ENCODE measurements at regions not wholly inside any gene's neighbourhood (a gene's known extent, or its start where the extent isn't known, plus 50 kb on each side); places are given as distances from the start of the nearest gene placed in this dataset.

DNA sequence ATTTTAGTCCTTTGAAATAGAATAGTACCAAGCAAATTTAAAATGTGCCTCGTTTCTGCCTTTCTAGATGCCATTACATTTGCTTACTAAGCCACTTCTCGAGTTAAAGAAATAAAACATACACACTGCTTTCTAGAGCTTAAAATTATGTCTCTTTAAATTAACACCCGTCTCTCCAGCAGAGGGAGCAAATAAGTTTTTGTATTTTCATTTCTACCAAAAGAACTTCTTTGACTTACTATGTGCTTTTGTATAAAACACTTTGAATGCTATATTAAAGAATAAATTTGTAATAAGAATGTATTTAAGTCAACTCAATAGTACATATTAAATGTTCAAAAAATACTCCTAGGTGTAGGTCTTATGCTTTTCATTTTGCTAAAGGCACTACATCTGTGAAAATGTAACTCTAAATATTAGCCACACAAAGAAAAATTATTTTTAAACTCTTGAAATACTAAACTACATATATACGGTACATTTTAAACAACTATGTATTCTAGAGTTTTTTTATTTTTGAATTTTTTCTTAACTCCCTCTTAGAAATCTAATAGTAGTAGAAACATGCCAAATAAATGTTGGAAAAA, 269.3 kb upstream of the MIR17HG start:
- H3K27me3 ChIP-seq (ENCODE audit: insufficient read depth, low read depth), result no peaks in the 10 kb centered on the region
- intact Hi-C loops (cut with micrococcal nuclease; ENCODE audit: unreplicated experiment), result loop anchor here (10.0 kb wide), 1 partner anchor 107 kb away; no protein-coding TSS in a partner anchor
- no peaks in the 10 kb centered on the region for H4K20me1 ChIP-seq (ENCODE audit: insufficient read depth)
- TF ChIP-seq, protein P1, sequence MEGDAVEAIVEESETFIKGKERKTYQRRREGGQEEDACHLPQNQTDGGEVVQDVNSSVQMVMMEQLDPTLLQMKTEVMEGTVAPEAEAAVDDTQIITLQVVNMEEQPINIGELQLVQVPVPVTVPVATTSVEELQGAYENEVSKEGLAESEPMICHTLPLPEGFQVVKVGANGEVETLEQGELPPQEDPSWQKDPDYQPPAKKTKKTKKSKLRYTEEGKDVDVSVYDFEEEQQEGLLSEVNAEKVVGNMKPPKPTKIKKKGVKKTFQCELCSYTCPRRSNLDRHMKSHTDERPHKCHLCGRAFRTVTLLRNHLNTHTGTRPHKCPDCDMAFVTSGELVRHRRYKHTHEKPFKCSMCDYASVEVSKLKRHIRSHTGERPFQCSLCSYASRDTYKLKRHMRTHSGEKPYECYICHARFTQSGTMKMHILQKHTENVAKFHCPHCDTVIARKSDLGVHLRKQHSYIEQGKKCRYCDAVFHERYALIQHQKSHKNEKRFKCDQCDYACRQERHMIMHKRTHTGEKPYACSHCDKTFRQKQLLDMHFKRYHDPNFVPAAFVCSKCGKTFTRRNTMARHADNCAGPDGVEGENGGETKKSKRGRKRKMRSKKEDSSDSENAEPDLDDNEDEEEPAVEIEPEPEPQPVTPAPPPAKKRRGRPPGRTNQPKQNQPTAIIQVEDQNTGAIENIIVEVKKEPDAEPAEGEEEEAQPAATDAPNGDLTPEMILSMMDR (conservative IDR thresholded peaks at IDR 0.05), result peak; percentile 56; the same call in 1 of the 2 replicates
- TF ChIP-seq EZH2 (IDR thresholded peaks at IDR 0.05; ENCODE audit: low read depth), result no peak
- H2AFZ ChIP-seq, result no peak overlapping the region
- H3K27ac ChIP-seq, result no peak overlapping the region
- no peak for DNase-seq
- H3K4me1 ChIP-seq (replicated peaks; ENCODE audit: insufficient read depth), result no peaks in the 10 kb centered on the region
- H3K4me2 ChIP-seq, result no peak overlapping the region
- H3K9me3 ChIP-seq (ENCODE audit: insufficient read depth, low read depth), result no peaks in the 10 kb centered on the region
- no peak overlapping the region for H3K4me3 ChIP-seq
- ChIA-PET CTCF (interaction anchor here (1.2 kb wide), 1 partner anchor 107 kb away, joined by 10 read pairs; no protein-coding TSS in a partner anchor), POLR2A (ENCODE audit: unreplicated experiment) (no interaction called here)
- H3K79me2 ChIP-seq (ENCODE audit: low read depth), result no peaks in the 10 kb centered on the region
- no peaks in the 10 kb centered on the region for H3F3A ChIP-seq (ENCODE audit: insufficient read depth, low read depth)
- H3K9me2 ChIP-seq (ENCODE audit: insufficient read depth), result no peaks in the 10 kb centered on the region
- no TSS peak for BruUV-seq (replicated peaks)
- no peaks in the 10 kb centered on the region for H3K36me3 ChIP-seq (ENCODE audit: low read depth)

DNA sequence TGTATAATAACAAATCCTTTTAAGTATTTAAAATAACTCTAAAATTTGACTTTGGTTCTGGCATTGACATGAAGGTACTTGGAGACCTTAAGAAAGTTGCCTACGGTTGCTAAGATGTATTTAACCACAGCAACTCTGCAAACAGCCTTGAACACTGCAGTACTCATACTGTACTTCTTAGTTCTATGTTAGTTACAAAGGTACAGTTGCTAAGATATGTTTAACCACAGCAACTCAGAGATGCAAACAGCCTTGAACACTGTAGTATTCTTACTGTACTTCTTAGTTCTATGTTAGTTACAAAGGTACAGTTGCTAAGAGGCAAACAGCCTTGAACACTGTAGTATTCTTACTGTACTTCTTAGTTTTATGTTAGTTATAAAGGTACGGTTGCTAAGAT, 268.3 kb upstream of the MIR17HG start:
- Histone ChIP-seq H3K9me2 (ENCODE audit: insufficient read depth) (no peaks in the 10 kb centered on the region), H3F3A (ENCODE audit: insufficient read depth, low read depth) (no peaks in the 10 kb centered on the region)

DNA sequence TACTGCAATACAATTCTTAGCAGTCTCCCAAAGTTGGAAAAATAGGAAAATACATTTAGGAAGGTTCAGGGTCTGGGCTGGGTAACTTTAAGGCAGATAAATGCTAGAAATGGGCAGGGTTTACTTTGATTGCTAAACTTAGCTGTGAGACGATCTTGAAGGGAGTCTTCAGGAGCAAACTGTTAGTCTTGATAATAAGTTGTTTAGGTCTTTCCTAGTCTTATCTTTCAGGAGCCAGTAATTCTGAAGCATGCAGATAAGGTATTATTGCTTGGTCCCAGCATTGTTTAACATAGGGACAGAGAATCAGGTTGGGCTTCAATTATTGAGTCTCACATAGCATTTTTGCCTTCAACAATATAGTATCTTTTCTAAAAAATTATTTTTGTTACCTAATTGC, 262.4 kb upstream of the MIR17HG start:
- no peak overlapping the region for H3K27ac ChIP-seq
- intact Hi-C loops (cut with micrococcal nuclease; ENCODE audit: unreplicated experiment), result no loop called here
- CTCF ChIA-PET, result no interaction called here
- H3K36me3 ChIP-seq (ENCODE audit: low read depth), result no peaks in the 10 kb centered on the region
- POLR2A ChIA-PET (ENCODE audit: unreplicated experiment), result no interaction called here
- no peak overlapping the region for H3K4me2 ChIP-seq
- H3K4me3 ChIP-seq, result no peak overlapping the region
- H3K9me3 ChIP-seq (ENCODE audit: insufficient read depth, low read depth), result no peaks in the 10 kb centered on the region
- no peaks in the 10 kb centered on the region for H3K79me2 ChIP-seq (ENCODE audit: low read depth)
- no peak overlapping the region for H2AFZ ChIP-seq
- H4K20me1 ChIP-seq (ENCODE audit: insufficient read depth), result no peaks in the 10 kb centered on the region
- no TSS peak for BruUV-seq (replicated peaks)
- H3K27me3 ChIP-seq (ENCODE audit: insufficient read depth, low read depth), result no peaks in the 10 kb centered on the region
- no peaks in the 10 kb centered on the region for H3K4me1 ChIP-seq (replicated peaks; ENCODE audit: insufficient read depth)
- H3F3A ChIP-seq (ENCODE audit: insufficient read depth, low read depth), result no peaks in the 10 kb centered on the region
- no peaks in the 10 kb centered on the region for H3K9me2 ChIP-seq (ENCODE audit: insufficient read depth)
- no peak for DNase-seq
- no peak for TF ChIP-seq EZH2 (IDR thresholded peaks at IDR 0.05; ENCODE audit: low read depth)
- TF ChIP-seq, protein P1 (conservative IDR thresholded peaks at IDR 0.05), result no peak

More for the DNA sequence above, 268.3 kb upstream of the MIR17HG start:
- Histone ChIP-seq H3K79me2 (ENCODE audit: low read depth) (no peaks in the 10 kb centered on the region), H3K9me3 (ENCODE audit: insufficient read depth, low read depth) (no peaks in the 10 kb centered on the region), H3K27me3 (ENCODE audit: insufficient read depth, low read depth) (no peaks in the 10 kb centered on the region), H3K4me1 (replicated peaks; ENCODE audit: insufficient read depth) (no peaks in the 10 kb centered on the region), H4K20me1 (ENCODE audit: insufficient read depth) (no peaks in the 10 kb centered on the region), H2AFZ (no peak overlapping the region), H3K36me3 (ENCODE audit: low read depth) (no peaks in the 10 kb centered on the region), H3K27ac (no peak overlapping the region), H3K4me2 (no peak overlapping the region), H3K4me3 (no peak overlapping the region)
- no TSS peak for BruUV-seq (replicated peaks)
- TF ChIP-seq, protein P1 (conservative IDR thresholded peaks at IDR 0.05), result no peak
- no peak for TF ChIP-seq EZH2 (IDR thresholded peaks at IDR 0.05; ENCODE audit: low read depth)
- DNase-seq, result no peak
- ChIA-PET CTCF (no interaction called here), POLR2A (ENCODE audit: unreplicated experiment) (no interaction called here)
- intact Hi-C loops (cut with micrococcal nuclease; ENCODE audit: unreplicated experiment), result loop anchor here (10.0 kb wide), 1 partner anchor 106 kb away; no protein-coding TSS in a partner anchor
